GM23338 (cell line): ENCODE measurements at regions not wholly inside any gene's neighbourhood (a gene's known extent, or its start where the extent isn't known, plus 50 kb on each side); places are given as distances from the start of the nearest gene placed in this dataset.

Experiments used
- ATAC-seq: fragments of 200-7000 bp; cut with Tn5 transposase; 3 replicates; pipeline ENCODE4 v1.9.1; 2020
- DNase-seq: peaks from one replicate; pipeline ENCODE4 v3.0.0-alpha.2; 2015; ENCODE audit warnings: low spot score
- H2AFZ ChIP-seq: fragments of 200-600 bp; sonication (generic); 2 replicates; pipeline ENCODE4 v1.8.0; 2016; ENCODE audit warnings: antibody characterized with exemption, mild to moderate bottlenecking, moderate library complexity
- H3F3A ChIP-seq: fragments of 200-600 bp; sonication (generic); replicated peaks from 2 replicates; pipeline ENCODE4 v1.8.0; 2017; ENCODE audit warnings: antibody characterized with exemption, mixed run types, low read depth
- H3K27ac ChIP-seq: fragments of 200-600 bp; sonication (generic); 2 replicates; pipeline ENCODE4 v1.6.1; 2016; ENCODE audit warnings: low read depth
- H3K27me3 ChIP-seq: fragments of 200-600 bp; sonication (generic); 2 replicates; pipeline ENCODE4 v1.8.0; 2016; ENCODE audit warnings: mild to moderate bottlenecking, mixed run types, moderate library complexity; ENCODE audit not compliant: insufficient read depth
- H3K36me3 ChIP-seq: fragments of 200-600 bp; sonication (generic); 2 replicates; pipeline ENCODE4 v1.8.0; 2016; ENCODE audit warnings: mild to moderate bottlenecking; ENCODE audit not compliant: insufficient read depth
- H3K4me1 ChIP-seq: fragments of 200-600 bp; sonication (generic); 2 replicates; pipeline ENCODE4 v1.8.0; 2016; ENCODE audit warnings: mild to moderate bottlenecking, moderate library complexity; ENCODE audit not compliant: insufficient read depth
- H3K4me2 ChIP-seq: fragments of 200-600 bp; sonication (generic); 2 replicates; pipeline ENCODE4 v1.7.1; 2017; ENCODE audit warnings: mixed run types
- H3K4me3 ChIP-seq: fragments of 200-600 bp; sonication (generic); 2 replicates; pipeline ENCODE4 v1.6.1; 2016; ENCODE audit warnings: mixed run types
- H3K79me2 ChIP-seq: fragments of 200-600 bp; sonication (generic); replicated peaks from 2 replicates; pipeline ENCODE4 v1.8.0; 2017; ENCODE audit warnings: mild to moderate bottlenecking; ENCODE audit not compliant: insufficient read depth
- H3K9me2 ChIP-seq: fragments of 200-600 bp; sonication (generic); 2 replicates; pipeline ENCODE4 v1.8.0; 2017; ENCODE audit not compliant: insufficient read depth
- H4K20me1 ChIP-seq: fragments of 200-600 bp; sonication (generic); replicated peaks from 2 replicates; pipeline ENCODE4 v1.8.0; 2017; ENCODE audit warnings: mild to moderate bottlenecking; ENCODE audit not compliant: insufficient read depth
- H3K27ac Mint-ChIP-seq: 2 replicates; pipeline ENCODE4 v1.8.0; 2020; ENCODE audit warnings: inconsistent platforms, mild to moderate bottlenecking, moderate library complexity, mixed read lengths
- H3K27me3 Mint-ChIP-seq: 3 replicates; pipeline ENCODE4 v1.8.0; 2022; ENCODE audit warnings: low read depth, mild to moderate bottlenecking, moderate library complexity, mixed read lengths, inconsistent platforms; ENCODE audit not compliant: insufficient read depth, poor library complexity
- H3K36me3 Mint-ChIP-seq: 3 replicates; pipeline ENCODE4 v1.8.0; 2021; ENCODE audit warnings: low read depth, mild to moderate bottlenecking, inconsistent platforms, moderate library complexity, mixed read lengths
- H3K4me1 Mint-ChIP-seq: 3 replicates; pipeline ENCODE4 v1.8.0; 2020; ENCODE audit warnings: mild to moderate bottlenecking, inconsistent platforms, mixed read lengths
- H3K4me3 Mint-ChIP-seq: 3 replicates; pipeline ENCODE4 v1.8.0; 2021; ENCODE audit warnings: moderate library complexity, mild to moderate bottlenecking, inconsistent platforms, mixed read lengths
- H3K9me3 Mint-ChIP-seq: 3 replicates; pipeline ENCODE4 v1.8.0; 2020; ENCODE audit warnings: moderate library complexity, mild to moderate bottlenecking, inconsistent platforms, mixed read lengths
- CREB1 ChIP-seq: fragments of 250-450 bp; sonication (Bioruptor Pico); IDR thresholded peaks from 2 replicates; pipeline ENCODE4 v1.5.0; 2020; ENCODE audit warnings: low read depth, mild to moderate bottlenecking, moderate library complexity
- EZH2 ChIP-seq: fragments of 200-600 bp; sonication (generic); IDR thresholded peaks from one replicate; pipeline ENCODE4 v1.8.0; 2017; ENCODE audit warnings: antibody characterized with exemption, mild to moderate bottlenecking, low read depth; ENCODE audit not compliant: unreplicated experiment
- EZH2phosphoT487 ChIP-seq: fragments of 200-600 bp; sonication (generic); IDR thresholded peaks from one replicate; pipeline ENCODE4 v1.8.1; 2018; ENCODE audit warnings: antibody characterized with exemption; ENCODE audit not compliant: unreplicated experiment
- JUNB ChIP-seq: IDR thresholded peaks from one replicate; pipeline ENCODE4 v1.6.1; 2016; ENCODE audit warnings: antibody characterized with exemption; ENCODE audit not compliant: unreplicated experiment
- NANOG ChIP-seq: IDR thresholded peaks from 2 replicates; pipeline ENCODE4 v1.6.1; 2016; ENCODE audit warnings: antibody characterized with exemption, borderline replicate concordance
- POLR2AphosphoS5 ChIP-seq: IDR thresholded peaks from 2 replicates; pipeline ENCODE4 v1.6.1; 2016; ENCODE audit warnings: antibody characterized with exemption, low read depth
- STAT1 ChIP-seq: IDR thresholded peaks from one replicate; pipeline ENCODE4 v1.6.1; 2016; ENCODE audit warnings: antibody characterized with exemption; ENCODE audit not compliant: unreplicated experiment
- ZNF114 ChIP-seq: fragments of 250-450 bp; sonication (Bioruptor Pico); IDR thresholded peaks from 2 replicates; pipeline ENCODE4 v1.5.0; 2020; ENCODE audit warnings: mild to moderate bottlenecking, moderate library complexity
- ZNF331 ChIP-seq: fragments of 250-450 bp; sonication (Bioruptor Pico); IDR thresholded peaks from 2 replicates; pipeline ENCODE4 v1.5.0; 2020; ENCODE audit warnings: low read depth, mild to moderate bottlenecking, moderate library complexity
- TF ChIP-seq, protein P1 (sequence below): IDR thresholded peaks from one replicate; pipeline ENCODE4 v1.6.1; 2018; ENCODE audit warnings: antibody characterized with exemption; ENCODE audit not compliant: unreplicated experiment
- TF ChIP-seq, protein P2 (sequence below): IDR thresholded peaks from 2 replicates; pipeline ENCODE4 v1.6.1; 2016; ENCODE audit warnings: antibody characterized with exemption
- TF ChIP-seq, protein P3 (sequence below): fragments of 250-450 bp; sonication (Bioruptor Pico); IDR thresholded peaks from 2 replicates; pipeline ENCODE4 v1.5.0; 2020; ENCODE audit warnings: mild to moderate bottlenecking, moderate library complexity
- TF ChIP-seq, protein P4 (sequence below), 2 experiments: fragments of 200-600 bp in 1 of 2; sonication (generic) in 1 of 2; conservative IDR thresholded peaks; 2 replicates each; pipeline versions ENCODE4 v1.5.1 to v1.6.1; 2016 to 2017; ENCODE audit warnings: antibody characterized with exemption in 2 of 2, low read depth in 2 of 2, mild to moderate bottlenecking in 2 of 2, moderate library complexity in 1 of 2

DNA sequence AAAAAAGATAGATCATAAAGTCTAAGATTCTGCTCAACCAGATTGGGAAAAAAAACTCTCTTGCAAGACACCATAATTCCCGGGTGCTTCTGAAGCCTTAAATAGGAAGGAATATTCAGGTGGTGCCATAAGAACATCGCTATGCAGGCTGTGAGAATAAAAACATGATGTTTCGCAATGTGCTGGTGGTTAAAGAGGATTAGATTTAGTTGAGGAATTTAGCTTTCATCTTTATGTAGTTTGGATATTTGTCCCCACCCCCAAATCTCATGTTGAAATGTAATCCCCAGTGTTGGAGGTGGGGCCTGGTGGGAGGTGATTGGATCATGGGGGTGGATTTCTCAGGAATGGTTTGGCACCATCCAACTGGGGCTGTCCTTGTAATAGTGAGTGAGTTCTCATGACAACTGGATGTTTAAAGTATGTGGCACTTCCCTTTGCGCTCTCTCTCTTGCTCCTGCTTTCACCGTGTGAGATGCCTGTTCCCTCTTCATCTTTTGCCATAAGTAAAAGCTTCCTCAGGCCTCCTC, 132.2 kb downstream of the AKAIN1 start:
- Mint-ChIP-seq H3K9me3 (no peaks in the 10 kb centered on the region), H3K4me3 (no peak overlapping the region), H3K4me1 (no peaks in the 10 kb centered on the region), H3K27me3 (no peaks in the 10 kb centered on the region), H3K36me3 (no peaks in the 10 kb centered on the region), H3K27ac (no peak overlapping the region)
- no peak for DNase-seq
- Histone ChIP-seq H3K27me3 (no peaks in the 10 kb centered on the region), H3K4me1 (no peaks in the 10 kb centered on the region), H3K36me3 (no peaks in the 10 kb centered on the region), H2AFZ (no peak overlapping the region), H3K27ac (no peak overlapping the region), H3K9me2 (no peaks in the 10 kb centered on the region), H3K4me2 (no peak overlapping the region), H3F3A (no peaks in the 10 kb centered on the region), H4K20me1 (no peaks in the 10 kb centered on the region), H3K79me2 (no peaks in the 10 kb centered on the region), H3K4me3 (no peak overlapping the region)
- no peak for ATAC-seq
- TF ChIP-seq, protein P1, sequence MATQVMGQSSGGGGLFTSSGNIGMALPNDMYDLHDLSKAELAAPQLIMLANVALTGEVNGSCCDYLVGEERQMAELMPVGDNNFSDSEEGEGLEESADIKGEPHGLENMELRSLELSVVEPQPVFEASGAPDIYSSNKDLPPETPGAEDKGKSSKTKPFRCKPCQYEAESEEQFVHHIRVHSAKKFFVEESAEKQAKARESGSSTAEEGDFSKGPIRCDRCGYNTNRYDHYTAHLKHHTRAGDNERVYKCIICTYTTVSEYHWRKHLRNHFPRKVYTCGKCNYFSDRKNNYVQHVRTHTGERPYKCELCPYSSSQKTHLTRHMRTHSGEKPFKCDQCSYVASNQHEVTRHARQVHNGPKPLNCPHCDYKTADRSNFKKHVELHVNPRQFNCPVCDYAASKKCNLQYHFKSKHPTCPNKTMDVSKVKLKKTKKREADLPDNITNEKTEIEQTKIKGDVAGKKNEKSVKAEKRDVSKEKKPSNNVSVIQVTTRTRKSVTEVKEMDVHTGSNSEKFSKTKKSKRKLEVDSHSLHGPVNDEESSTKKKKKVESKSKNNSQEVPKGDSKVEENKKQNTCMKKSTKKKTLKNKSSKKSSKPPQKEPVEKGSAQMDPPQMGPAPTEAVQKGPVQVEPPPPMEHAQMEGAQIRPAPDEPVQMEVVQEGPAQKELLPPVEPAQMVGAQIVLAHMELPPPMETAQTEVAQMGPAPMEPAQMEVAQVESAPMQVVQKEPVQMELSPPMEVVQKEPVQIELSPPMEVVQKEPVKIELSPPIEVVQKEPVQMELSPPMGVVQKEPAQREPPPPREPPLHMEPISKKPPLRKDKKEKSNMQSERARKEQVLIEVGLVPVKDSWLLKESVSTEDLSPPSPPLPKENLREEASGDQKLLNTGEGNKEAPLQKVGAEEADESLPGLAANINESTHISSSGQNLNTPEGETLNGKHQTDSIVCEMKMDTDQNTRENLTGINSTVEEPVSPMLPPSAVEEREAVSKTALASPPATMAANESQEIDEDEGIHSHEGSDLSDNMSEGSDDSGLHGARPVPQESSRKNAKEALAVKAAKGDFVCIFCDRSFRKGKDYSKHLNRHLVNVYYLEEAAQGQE: no peak
- TF ChIP-seq NANOG: no peak
- TF ChIP-seq JUNB: no peak
- TF ChIP-seq, protein P2, sequence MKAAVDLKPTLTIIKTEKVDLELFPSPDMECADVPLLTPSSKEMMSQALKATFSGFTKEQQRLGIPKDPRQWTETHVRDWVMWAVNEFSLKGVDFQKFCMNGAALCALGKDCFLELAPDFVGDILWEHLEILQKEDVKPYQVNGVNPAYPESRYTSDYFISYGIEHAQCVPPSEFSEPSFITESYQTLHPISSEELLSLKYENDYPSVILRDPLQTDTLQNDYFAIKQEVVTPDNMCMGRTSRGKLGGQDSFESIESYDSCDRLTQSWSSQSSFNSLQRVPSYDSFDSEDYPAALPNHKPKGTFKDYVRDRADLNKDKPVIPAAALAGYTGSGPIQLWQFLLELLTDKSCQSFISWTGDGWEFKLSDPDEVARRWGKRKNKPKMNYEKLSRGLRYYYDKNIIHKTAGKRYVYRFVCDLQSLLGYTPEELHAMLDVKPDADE: no peak
- TF ChIP-seq STAT1: no peak
- TF ChIP-seq EZH2phosphoT487: no peak
- no peak for TF ChIP-seq POLR2AphosphoS5
- TF ChIP-seq EZH2: no peak
- TF ChIP-seq, protein P3, sequence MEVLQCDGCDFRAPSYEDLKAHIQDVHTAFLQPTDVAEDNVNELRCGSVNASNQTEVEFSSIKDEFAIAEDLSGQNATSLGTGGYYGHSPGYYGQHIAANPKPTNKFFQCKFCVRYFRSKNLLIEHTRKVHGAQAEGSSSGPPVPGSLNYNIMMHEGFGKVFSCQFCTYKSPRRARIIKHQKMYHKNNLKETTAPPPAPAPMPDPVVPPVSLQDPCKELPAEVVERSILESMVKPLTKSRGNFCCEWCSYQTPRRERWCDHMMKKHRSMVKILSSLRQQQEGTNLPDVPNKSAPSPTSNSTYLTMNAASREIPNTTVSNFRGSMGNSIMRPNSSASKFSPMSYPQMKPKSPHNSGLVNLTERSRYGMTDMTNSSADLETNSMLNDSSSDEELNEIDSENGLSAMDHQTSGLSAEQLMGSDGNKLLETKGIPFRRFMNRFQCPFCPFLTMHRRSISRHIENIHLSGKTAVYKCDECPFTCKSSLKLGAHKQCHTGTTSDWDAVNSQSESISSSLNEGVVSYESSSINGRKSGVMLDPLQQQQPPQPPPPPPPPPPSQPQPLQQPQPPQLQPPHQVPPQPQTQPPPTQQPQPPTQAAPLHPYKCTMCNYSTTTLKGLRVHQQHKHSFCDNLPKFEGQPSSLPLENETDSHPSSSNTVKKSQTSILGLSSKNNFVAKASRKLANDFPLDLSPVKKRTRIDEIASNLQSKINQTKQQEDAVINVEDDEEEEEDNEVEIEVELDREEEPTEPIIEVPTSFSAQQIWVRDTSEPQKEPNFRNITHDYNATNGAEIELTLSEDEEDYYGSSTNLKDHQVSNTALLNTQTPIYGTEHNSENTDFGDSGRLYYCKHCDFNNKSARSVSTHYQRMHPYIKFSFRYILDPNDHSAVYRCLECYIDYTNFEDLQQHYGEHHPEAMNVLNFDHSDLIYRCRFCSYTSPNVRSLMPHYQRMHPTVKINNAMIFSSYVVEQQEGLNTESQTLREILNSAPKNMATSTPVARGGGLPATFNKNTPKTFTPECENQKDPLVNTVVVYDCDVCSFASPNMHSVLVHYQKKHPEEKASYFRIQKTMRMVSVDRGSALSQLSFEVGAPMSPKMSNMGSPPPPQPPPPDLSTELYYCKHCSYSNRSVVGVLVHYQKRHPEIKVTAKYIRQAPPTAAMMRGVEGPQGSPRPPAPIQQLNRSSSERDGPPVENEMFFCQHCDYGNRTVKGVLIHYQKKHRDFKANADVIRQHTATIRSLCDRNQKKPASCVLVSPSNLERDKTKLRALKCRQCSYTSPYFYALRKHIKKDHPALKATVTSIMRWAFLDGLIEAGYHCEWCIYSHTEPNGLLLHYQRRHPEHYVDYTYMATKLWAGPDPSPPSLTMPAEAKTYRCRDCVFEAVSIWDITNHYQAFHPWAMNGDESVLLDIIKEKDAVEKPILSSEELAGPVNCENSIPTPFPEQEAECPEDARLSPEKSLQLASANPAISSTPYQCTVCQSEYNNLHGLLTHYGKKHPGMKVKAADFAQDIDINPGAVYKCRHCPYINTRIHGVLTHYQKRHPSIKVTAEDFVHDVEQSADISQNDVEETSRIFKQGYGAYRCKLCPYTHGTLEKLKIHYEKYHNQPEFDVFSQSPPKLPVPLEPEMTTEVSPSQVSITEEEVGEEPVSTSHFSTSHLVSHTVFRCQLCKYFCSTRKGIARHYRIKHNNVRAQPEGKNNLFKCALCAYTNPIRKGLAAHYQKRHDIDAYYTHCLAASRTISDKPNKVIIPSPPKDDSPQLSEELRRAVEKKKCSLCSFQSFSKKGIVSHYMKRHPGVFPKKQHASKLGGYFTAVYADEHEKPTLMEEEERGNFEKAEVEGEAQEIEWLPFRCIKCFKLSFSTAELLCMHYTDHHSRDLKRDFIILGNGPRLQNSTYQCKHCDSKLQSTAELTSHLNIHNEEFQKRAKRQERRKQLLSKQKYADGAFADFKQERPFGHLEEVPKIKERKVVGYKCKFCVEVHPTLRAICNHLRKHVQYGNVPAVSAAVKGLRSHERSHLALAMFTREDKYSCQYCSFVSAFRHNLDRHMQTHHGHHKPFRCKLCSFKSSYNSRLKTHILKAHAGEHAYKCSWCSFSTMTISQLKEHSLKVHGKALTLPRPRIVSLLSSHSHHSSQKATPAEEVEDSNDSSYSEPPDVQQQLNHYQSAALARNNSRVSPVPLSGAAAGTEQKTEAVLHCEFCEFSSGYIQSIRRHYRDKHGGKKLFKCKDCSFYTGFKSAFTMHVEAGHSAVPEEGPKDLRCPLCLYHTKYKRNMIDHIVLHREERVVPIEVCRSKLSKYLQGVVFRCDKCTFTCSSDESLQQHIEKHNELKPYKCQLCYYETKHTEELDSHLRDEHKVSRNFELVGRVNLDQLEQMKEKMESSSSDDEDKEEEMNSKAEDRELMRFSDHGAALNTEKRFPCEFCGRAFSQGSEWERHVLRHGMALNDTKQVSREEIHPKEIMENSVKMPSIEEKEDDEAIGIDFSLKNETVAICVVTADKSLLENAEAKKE: no peak
- TF ChIP-seq ZNF114 (CRISPR knock-in tag): no peak
- TF ChIP-seq ZNF331 (CRISPR knock-in tag): no peak
- TF ChIP-seq, protein P4, sequence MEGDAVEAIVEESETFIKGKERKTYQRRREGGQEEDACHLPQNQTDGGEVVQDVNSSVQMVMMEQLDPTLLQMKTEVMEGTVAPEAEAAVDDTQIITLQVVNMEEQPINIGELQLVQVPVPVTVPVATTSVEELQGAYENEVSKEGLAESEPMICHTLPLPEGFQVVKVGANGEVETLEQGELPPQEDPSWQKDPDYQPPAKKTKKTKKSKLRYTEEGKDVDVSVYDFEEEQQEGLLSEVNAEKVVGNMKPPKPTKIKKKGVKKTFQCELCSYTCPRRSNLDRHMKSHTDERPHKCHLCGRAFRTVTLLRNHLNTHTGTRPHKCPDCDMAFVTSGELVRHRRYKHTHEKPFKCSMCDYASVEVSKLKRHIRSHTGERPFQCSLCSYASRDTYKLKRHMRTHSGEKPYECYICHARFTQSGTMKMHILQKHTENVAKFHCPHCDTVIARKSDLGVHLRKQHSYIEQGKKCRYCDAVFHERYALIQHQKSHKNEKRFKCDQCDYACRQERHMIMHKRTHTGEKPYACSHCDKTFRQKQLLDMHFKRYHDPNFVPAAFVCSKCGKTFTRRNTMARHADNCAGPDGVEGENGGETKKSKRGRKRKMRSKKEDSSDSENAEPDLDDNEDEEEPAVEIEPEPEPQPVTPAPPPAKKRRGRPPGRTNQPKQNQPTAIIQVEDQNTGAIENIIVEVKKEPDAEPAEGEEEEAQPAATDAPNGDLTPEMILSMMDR (conservative IDR thresholded peaks at IDR 0.05; ENCODE audit: low read depth in 2 of 2): no peak
- TF ChIP-seq CREB1 (CRISPR knock-in tag): no peak
